Loucy (cell line): ENCODE measurements at regions not wholly inside any gene's neighbourhood (a gene's known extent, or its start where the extent isn't known, plus 50 kb on each side); places are given as distances from the start of the nearest gene placed in this dataset.
A peak's percentile ranks its signal among the peaks of the same experiment; 100 is the strongest.

ENCODE experiments used
- CTCF ChIP-seq: fragments of 200-600 bp; sonication (generic); conservative IDR thresholded peaks from 2 replicates; pipeline ENCODE4 v1.5.1; 2014; ENCODE audit warnings: mild to moderate bottlenecking, antibody characterized with exemption, low read length
- EZH2phosphoT487 ChIP-seq: fragments of 200-600 bp; IDR thresholded peaks from 2 replicates; pipeline ENCODE4 v1.6.1; 2018; ENCODE audit warnings: antibody characterized with exemption, mild to moderate bottlenecking, moderate library complexity, borderline replicate concordance

- TF ChIP-seq CTCF, result peak; percentile 90
- TF ChIP-seq EZH2phosphoT487, result no peak
Observed at GRCh38 chr18:44325903-44326635, 354.6 kb upstream of the SETBP1 start.
